ENCODE measurements at regions not wholly inside any gene's neighbourhood (a gene's known extent, or its start where the extent isn't known, plus 50 kb on each side); places are given as distances from the start of the nearest gene placed in this dataset.
"Not testable (repeated sequence)": the region's sequence is repeated elsewhere in the genome, so short reads cannot be mapped to it uniquely, and the experiment has no call there.

DNA sequence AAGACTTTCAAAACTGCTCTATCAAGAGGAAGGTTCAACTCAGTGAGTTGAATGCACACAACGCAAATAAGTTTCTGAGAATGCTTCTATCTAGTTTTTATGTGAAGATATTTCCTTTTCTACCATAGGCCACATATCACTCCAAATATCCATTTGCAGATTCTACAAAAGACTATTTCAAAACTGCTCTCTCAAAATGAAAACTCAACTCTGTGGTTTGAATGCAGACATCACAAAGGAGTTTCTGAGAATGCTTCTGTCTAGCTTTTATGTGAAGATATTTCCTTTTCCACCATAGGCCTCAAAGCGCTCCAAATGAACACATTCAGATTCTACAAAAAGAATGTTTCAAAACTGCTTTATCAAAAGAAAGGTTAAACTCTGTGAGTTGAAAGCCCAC is 1093.1 kb upstream of the DEFB115 start:
- DNase-seq, result not testable (repeated sequence)

DNA sequence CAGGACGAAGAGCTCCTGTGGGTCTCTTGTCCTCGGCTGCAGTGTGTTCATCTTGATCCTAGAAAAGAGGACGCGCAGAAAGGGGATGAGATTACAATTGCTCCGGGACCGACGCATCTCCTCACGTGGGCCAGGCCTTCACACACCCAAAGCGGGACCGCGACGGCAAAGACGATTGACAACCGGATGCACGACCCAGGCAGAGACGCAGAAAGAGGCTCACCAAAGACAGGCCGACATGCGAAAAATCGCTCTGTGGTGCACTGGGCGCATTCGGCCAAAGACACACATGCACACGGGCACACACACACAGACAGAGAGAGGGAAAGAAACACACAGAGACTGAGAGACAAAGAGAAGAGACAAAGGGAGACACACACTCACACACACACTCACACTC is 1089.9 kb upstream of the DEFB115 start:
- no peak for DNase-seq

DNA sequence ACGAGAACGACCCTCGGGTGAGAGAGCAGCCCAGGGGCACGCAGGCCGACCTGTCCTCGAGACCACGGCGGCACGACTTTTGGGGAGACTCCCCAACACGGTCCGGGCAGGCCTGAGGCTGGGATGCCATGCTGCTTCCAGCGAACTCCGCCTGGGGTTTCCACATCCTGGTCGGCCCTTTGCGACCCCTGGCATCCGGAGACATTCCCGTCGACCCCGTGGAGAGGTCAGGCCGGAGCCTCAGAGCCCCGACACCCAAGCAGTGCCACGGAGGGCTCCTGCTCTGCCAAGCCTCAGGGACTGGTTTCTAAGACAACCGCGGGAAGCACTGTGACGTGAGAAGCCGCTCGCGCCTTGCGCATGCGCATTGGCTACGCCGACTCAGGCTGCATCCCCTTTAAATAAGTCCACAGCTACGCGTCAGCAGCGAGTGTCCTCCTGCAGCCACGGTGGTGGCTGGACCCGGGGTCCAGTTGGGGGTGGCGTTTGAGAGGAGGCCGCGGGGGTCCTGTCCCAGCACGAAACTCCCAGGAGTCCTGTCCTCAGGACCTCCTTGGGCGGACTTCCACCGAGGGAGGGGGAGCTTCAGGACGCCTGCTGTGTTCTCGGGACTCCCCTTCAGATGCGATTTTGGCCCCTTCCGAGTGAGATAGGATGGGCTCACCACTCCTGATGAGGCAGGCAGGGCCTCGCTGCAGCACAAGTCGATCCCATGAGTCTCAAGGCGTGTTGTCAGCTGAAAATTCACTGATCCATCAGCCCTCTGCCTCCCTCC is 1089.3 kb upstream of the DEFB115 start:
- peak; percentile 20 to 49 for DNase-seq

DNA sequence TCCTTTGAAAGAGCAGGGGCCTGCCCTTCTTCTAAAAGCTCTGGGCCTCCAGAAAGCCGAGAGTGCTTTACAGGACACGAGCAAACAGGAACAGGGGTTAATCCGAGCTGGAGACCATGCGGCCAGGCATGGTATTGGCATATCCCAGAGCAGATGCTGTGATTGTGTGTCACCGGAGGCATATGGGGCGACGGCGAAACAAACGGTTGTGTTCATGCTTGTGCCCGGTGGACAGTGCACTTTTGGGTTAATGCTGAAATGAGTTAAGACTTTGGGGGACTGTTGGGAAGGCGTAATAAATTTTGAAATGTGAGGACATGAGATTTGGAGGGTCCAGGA is 1088.7 kb upstream of the DEFB115 start:
- no peak for DNase-seq

DNA sequence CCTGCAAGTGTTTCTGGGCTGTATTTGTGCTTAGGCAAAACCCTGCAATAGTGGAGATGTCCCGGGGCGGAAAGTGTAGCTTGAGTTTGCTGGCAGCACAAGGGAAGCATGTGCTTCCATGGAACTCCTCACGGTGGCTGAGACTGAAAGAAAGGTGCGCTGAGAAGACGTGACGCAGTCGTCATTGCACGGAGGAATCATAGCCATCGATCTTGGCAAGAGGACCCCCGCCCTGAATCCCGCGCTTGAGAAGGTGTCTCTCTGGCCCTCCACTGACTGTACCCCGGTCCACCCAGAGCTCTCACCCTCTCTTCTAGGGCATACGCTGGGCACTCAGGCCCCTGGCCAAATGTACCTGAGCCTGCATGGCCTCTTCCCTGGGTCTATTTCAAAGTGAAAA is 1081.8 kb upstream of the DEFB115 start:
- no peak for DNase-seq

DNA sequence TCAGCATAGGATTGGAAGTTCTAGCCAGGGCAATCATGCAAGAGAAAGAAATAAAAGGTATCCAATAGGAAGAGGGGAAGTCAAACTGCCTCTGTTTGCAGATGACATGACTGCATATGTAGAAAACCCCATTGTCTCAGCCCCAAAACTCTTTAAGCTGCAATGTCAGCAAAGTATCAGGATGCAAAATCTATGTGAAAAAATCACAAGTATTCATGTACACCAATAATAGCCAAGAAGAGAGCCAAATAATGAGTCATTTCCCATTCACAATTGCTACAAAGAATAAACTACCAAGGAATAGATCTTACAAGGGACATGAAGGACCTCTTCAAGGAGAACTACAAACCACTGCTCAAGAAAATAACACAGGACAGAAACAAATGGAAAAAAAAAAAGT is 1074.3 kb upstream of the DEFB115 start:
- DNase-seq, result not testable (repeated sequence)

DNA sequence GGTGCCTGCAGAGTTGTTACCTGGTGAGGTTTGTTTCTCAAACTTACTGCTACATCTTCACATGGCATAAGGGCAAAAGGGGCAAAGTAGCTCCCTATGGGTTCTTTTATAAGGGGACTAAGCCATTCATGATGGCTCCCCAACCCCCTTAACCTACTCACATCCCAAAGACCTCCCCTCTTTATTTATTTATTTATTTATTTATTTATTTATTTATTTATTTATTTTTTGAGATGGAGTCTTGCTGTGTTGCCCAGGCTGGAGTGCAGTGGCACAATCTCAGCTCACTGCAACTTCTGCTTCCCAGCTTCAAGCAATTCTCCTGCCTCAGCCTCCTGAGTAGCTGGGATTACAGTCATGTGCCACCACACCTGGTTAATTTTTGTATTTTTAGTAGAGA is 1065.7 kb upstream of the DEFB115 start:
- DNase-seq, result not testable (repeated sequence)

DNA sequence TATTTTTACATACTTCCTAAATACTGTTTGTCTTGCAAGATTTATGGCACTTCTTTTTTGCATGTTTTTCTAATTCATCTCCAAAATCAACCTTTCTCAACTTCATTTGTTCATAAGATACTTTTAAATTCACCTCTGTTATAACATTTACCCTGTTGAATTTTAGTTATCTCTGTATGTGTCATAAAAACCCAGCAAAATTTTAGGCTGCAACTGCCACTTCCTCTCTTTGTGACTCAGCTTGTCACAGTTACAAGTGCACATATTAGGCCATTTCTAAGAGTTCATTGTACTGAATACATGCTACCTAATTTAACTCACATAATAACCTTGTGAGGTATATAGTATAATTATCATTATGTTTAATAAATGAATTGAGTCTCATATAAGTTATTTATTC is 1023.0 kb upstream of the DEFB115 start:
- DNase-seq, result not testable (repeated sequence)

DNA sequence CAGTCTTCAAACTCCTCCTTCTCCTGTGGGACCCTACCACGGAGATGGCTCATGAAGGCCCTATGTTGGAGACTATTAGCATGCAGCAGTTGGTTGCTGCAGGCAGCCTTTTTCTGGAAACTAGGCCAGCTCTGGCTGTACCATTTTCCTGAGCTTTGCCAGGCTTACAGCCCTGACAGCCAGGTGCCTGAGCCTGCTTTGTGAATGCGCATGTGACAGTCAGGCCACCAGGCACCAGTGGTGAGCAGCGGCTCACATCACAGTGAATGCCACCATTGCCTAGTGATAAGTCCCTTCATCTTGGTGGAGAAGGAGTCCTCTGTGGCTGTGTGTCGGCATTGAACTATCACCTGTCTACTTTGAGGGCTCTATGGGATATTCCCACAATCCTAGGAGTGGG is 982.4 kb upstream of the DEFB115 start:
- DNase-seq, result not testable (repeated sequence)

DNA sequence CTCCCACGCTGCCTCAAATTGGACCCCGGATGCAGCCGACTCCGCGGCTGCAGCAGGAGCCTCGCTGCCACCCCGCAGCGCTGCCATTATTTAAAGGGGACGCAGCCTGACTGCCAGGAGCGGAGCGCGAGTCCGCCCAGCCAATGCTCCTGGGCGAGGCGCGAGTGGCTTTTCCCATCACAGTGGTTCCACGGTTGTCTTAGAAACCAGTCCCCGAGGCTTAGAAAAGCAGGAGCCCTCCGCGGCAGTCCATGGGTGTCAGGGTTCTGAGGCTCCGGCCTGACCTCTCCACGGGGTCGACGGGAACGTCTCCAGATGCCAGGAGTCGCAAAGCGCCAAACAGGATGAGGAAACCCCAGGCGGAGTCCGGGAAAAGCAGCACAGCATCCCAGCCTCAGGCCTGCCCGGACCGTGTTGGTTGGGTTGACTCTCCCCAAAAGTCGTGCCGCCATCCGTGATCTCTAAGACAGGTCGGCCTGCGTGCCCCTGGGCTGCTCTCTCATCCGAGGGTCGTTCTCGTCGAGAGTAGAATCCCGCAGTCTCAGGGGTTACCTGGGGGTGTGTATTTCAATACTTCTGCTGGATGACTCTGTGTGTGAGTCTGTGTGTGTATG is 975.8 kb upstream of the DEFB115 start:
- no peak for DNase-seq

DNA sequence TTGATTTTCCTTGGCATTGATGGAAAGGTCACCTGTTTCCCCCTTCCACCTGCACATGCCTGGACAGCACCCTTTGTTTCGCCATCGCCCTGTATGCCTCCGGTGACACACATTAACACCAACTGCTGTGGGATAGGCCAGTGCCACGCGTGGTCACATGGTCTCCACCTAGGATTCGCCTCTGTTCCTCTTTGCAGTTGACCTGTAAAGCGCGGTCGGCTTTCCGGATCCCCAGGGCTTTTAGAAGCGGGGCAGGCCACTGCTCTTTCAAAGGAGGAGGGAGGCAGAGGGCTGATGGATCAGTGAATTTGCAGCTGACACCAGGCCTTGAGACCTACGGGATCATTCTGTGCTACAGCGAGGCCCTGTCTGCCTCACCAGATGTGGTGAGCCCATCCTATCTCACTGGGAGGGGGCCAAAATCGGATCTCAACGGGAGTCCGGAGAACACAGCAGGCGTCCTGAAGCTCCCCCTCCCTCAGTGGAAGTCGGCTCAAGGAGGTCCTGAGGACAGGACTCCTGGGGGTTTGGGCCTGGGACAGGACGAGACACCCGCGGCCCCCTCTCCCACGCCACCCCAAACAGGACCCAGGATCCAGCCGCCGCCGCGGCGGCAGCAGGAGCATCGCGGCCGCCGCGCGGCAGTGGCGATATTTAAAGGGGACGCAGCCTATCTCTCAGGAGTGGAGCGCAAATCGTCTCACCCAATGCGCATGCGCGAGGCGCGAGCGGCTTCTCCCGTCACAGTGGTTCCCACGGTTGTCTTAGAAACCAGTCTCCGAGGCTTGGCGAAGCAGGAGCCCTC is 973.8 kb upstream of the DEFB115 start:
- peak; percentile 82 to 83 for DNase-seq

DNA sequence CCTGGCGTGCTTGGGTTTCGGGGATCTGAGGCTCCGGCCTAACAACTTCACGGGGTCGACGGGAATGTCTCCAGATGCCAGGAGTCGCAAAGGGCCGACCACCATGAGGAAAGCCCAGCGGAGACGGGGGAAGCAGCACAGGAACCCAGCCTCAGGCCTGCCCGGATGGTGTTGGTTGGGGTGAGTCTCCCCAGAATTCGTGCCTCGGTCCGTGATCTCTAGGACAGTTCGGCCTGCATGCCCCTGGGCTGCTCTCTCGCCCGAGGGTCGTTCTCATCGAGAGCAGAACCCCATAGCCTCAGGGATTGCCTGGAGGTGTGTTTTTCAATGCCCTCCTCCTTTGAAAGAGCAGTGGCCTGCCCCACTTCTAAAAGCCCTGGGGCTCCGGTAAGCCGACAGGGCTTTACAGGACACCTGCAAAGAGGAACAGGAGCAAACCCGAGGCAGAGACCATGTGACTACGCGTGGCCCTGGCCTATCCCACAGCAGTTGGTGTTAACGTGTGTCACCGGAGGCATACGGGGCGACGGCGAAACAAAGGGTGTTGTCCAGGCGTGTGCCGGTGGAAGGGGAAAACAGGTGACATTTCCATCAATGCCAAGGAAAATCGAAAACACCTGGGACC is 973.1 kb upstream of the DEFB115 start:
- DNase-seq, result no peak

DNA sequence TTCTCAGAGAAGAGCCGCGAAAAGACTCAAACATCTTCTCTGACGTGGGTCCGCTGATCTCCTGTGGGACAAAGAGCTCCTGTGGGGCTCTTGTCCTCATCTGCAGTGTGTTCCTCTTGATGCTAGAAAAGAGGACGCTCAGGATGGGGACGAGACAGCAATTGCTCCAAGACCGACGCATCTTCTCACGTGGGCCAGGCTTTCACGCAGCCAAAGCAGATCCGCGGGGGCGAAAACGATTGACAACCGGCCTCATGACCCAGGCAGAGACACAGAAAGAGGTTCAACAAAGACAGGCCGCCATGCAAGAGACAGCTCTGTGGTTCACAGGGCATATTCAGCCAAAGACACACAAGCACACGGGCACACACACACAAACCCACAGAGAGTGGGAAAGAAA is 971.8 kb upstream of the DEFB115 start:
- no peak for DNase-seq

DNA sequence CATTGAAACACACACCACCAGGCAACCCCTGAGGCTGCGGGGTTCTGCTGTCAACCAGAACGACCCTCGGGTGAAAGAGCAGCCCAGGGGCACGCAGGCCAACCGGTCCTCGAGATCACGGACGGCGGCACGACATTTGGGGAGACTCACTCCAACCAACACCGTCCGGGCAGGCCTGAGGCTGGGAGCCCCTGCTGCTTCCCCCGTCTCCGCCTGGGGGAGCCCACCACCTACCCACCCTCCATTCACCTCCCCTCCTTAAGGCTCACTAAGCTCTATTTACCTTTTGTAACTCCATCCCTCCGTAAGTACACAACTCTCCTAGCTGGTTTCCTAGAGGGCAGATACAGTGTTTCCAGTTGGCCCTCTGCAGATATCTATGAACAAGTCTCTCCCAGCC is 971.3 kb upstream of the DEFB115 start:
- no peak for DNase-seq

DNA sequence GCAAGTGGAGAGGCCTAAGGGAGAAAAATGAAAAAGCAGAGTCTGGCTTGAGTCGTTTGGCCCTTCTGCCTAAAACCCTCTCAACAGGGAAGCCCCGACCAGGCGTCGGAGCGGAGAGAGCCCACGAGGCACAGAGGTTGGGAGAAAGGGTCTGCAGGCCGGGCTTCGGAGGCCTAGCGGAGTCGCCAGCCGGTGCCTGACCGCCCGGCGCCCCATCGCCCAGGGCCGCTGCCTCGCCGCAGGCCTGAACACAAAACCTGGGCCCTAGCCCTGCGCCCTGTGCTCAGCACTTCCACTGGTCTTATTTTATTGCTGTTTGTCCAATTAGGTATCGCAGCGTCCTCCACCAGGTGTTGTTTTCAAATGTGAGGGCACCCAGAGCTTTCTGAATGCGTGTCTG is 970.0 kb upstream of the DEFB115 start:
- not testable (repeated sequence) for DNase-seq

DNA sequence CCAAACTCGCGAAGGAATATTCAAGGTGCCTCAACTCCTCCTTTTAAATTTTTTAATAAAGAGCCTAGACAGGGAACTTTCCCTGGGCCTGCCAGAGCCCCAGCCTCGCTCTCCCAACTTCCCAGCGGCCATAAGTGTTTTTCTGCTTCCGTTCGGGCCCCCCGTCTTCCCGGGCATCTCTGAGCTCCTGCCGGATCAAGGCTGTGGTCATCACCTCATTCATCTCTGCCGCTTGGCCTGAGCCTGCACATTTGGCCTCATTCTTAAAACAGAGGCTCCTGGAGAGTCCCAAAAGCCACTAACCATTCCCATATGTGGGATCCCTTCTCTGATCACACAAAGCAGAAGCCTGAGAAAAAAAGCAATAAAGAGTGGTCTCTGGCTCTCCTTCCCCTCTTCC is 969.1 kb upstream of the DEFB115 start:
- DNase-seq, result no peak

DNA sequence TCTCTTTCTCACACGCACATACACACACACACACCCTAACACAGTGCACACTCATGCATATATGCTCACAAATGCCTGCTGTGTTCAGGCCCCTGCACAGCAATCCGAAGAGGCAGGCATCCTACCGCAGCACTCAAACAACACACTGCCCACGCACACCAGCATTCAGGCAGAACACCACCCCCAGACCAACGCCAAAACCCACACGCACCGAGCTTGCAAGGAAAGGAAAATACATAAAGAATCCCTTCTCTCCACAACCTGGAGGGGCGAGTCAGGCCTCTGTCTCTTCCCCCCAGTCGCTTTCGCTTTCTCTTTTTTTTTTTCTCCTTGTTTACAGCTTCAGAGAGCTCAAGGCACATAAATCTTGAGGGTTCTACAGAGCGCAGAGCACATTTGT is 968.4 kb upstream of the DEFB115 start:
- DNase-seq, result peak; percentile 24 to 32

DNA sequence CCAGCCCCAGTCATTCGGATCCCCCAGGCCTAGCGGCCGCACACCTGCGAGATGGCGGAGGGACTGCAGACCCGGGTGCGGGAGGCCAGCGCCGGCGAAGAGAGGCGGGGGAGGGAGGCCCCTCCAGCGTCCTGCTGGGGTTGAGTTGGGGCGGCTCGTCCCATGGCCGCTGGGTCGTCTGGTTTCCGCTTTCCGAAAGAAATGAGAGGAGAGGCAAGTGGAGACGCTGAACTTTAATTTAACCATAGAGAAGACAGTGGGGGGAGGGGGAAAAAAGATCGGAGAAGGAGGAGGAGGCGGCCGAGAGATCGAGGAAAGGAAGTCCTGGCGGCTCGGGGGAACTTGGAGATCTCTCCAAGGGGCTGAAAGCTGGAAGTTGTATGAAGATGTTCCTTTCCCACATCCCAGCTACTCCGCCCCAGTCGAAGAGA is 967.7 kb upstream of the DEFB115 start:
- DNase-seq, result peak in 1 of 2 donors; percentile 16

DNA sequence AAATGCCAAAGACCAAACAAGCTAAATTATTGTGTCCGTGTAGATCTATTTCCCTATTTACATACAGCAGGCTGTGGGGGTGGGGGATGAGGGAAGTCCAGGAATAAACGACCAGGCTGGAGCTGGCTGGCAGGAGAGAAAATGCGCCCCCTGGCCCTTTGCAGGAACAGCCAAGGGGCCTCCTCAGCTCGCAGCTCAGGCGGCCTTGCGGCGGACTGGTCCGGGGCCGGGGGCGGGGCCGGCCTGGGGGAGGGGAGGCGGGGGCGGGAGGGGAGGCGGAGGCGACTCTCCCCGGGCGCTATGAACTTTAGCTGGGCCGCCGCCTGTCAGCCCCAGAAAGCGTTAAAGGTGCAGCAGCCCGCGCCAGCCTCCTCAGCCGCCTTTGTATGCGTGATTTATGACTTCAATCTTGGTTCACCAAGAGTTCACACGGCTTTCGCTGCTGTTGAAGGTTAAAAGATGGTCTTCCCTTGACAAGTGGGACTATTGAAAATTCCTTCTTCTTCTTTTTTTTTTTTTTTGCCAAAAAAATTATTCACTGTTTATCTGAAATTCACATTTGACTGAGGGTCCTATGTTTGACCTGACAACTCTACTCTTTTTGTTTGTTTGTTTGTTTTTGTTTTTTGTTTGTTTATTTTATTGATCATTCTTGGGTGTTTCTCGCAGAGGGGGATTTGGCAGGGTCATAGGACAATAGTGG is 967.0 kb upstream of the DEFB115 start:
- peak in 1 of 2 donors; percentile 32 for DNase-seq

DNA sequence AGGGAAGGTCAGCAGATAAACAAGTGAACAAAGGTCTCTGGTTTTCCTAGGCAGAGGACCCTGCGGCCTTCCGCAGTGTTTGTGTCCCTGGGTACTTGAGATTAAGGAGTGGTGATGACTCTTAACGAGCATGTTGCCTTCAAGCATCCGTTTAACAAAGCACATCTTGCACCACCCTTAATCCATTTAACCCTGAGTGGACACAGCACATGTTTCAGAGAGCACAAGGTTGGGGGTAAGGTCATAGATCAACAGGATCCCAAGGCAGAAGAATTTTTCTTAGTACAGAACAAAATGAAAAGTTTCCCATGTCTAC is 966.4 kb upstream of the DEFB115 start:
- DNase-seq, result not testable (repeated sequence)

DNA sequence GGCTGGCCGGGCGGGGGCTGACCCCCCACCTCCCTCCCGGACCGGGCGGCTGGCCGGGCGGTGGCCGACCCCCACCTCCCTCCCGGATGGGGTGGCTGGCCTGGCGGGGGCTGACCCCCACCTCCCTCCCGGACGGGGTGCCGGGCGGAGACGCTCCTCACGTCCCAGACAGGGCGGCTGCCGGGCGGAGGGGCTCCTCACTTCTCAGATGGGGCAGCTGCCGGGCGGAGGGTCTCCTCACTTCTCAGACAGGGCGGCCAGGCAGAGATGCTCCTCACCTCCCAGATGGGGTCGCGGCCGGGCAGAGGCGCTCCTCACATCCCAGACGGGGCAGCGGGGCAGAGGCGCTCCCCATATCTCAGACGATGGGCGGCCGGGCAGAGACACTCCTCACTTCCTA is 965.8 kb upstream of the DEFB115 start:
- not testable (repeated sequence) for DNase-seq

DNA sequence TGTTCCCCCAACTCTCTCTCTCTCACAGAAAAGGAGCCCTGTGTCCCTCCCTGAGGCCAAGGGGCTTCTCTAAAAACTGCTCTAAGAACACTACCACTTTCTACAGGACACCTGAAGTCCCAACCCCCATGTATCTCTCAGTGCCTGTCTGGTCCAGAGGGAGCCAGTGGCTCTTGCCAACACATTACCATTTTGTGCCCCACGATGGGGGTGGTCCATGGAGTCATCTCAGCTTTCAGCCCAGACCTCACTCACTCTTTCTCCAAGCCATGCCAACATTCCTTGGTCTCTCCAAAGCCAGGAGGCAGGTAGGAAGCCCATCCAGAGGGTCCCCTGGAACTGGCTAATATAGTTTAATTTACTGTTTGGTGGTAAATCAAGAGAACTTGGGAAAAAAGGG is 962.1 kb upstream of the DEFB115 start:
- DNase-seq, result not testable (repeated sequence)

DNA sequence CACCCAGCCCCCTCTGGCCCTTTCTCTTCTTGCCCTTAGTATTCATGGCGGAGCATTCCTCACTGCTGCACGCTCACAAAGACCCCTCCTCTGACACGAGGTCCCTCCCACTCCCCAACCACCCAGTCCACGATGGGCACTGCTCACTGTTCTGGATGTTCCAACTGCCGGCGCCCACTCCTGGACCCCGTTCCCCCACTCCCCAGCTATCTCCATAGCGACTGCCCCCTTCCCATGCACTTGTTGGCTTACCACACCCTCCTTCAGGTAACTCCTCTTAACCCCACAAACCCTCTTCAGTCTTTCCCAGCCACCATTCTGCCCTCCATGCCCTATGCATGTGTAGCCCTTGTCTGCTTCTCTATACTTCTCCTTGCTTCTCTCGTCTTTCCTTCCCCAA is 961.5 kb upstream of the DEFB115 start:
- not testable (repeated sequence) for DNase-seq

All from stimulated activated CD4-positive, alpha-beta T cell treated with anti-CD3 and anti-CD28 coated beads, Interleukin-2, amount 100 ng/mL, for 24 hours (primary cell).